Hematopoietic multipotent progenitor cell (in vitro differentiated cells): ENCODE measurements at regions not wholly inside any gene's neighbourhood (a gene's known extent, or its start where the extent isn't known, plus 50 kb on each side); places are given as distances from the start of the nearest gene placed in this dataset.

Source experiments
- DNase-seq, 3 donors: peaks; one replicate each; pipeline ENCODE4 v3.0.0-alpha.2; 2011 to 2015; ENCODE audit warnings: low read depth in 2 of 3, low spot score in 2 of 3

- no peak for DNase-seq
Observed at GRCh38 chr18:42258301-42258965, 303.4 kb downstream of the PIK3C3 start.

DNA sequence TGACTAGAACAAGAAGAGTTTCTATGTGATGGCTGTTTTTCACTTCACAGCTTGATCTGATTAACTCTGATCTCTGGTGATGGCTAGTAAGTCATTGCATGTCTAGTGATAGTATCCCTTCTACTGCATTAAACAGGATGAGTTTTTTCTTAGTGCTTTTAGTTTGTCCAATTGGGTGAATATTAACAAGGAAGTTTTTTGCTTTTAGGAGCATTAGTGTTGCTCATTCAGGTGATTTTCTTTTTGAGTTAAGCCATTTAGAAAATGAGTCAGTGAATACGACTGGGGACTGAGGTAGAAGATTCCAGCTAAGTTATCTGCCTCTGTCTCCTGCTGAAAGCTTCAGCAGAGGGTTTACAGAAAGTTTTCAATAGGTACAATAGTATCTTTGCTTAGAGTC lies 306.7 kb downstream of the PIK3C3 start:
- no peak for DNase-seq

DNA sequence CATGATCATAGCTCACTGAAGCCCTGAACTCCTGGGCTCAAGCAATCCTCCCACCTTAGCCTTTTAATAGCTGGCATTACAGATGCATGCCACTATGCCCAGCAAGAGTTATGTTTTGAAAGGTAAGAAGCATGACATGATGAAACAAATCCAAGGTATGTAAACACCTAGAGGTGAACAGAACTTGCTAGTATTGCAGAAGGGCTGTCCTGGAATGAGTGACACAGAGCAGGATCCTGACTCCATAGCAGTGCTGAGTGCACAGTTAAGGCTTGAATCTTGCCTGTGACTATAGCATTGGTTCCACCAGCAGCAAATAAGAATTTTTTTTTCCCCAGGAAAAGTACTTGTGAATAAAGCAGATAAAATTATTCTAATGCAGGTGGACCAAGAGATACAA lies 309.5 kb downstream of the PIK3C3 start:
- no peak for DNase-seq

GRCh38 chr18:42268186-42268725 lies 313.2 kb downstream of the PIK3C3 start:
- DNase-seq: no peak

GRCh38 chr18:42268798-42269197 lies 313.8 kb downstream of the PIK3C3 start:
- no peak for DNase-seq

DNA sequence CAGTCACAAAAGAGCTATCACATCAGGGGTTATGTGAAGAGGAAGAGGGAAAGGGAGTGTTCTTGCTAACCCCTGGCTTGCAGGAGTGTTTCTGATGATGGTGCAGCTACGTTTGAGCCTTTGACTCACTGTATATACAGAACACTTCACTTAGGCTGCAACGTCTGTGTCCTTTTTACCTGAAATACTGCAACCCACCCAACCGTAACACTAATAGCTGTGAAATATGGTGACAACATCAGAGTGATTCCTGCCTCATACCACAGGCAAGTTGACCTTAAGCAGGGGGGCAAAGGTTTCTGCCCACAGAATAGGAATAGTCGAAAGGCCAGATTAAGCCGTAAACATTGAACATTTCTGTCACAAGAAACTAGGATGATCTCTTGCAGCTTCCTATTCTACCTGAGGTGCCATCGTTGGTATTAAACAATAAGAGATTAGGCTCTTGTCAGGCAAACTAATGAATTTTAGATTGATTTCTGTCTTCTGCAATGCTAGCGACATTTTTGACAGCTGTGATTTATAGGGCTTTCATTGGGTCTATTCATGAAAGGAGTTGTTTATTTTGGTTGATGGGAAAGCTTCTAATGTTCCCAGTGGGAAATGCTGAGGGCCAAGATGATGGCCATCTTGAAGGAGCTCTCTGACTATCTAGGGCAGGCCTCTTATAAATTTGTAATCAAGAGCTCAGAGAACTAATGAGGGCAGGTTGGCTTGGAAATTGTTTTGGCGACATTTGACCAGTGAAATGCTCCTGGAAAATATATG lies 316.8 kb downstream of the PIK3C3 start:
- no peak for DNase-seq

DNA sequence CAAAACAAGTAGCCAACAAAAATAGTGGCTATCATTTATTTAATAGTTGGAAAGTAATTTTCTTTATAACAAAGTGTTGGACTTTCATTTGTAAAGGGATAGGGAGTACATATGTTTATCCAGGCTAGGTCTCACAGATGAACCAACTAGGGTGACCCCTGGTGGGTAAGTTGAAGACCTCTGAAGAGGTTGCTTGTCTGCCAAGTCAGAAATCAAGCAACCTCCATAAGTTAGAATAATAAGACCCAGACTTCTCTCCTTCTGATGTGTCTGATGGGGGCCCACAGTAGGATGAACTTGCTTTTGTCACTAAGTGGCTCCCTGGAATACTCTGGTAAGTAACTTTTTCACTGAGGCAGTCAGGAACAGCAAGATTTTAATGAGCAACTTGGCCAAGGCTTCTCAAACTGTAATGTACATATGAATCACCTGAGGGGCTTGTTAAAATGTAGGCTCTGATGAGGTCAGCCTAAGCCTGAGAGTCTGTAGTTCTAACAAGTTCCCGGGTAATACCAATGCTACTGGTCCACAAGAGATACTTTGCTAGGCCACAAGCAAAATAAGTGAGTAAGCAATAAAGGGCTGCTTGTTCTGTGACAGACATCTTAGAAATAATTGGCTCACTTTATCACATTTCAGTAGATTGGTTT lies 319.6 kb downstream of the PIK3C3 start:
- DNase-seq: peak in 2 of 3 donors; percentile 13 to 47

GRCh38 chr18:42275138-42275535 lies 320.1 kb downstream of the PIK3C3 start:
- no peak for DNase-seq

DNA sequence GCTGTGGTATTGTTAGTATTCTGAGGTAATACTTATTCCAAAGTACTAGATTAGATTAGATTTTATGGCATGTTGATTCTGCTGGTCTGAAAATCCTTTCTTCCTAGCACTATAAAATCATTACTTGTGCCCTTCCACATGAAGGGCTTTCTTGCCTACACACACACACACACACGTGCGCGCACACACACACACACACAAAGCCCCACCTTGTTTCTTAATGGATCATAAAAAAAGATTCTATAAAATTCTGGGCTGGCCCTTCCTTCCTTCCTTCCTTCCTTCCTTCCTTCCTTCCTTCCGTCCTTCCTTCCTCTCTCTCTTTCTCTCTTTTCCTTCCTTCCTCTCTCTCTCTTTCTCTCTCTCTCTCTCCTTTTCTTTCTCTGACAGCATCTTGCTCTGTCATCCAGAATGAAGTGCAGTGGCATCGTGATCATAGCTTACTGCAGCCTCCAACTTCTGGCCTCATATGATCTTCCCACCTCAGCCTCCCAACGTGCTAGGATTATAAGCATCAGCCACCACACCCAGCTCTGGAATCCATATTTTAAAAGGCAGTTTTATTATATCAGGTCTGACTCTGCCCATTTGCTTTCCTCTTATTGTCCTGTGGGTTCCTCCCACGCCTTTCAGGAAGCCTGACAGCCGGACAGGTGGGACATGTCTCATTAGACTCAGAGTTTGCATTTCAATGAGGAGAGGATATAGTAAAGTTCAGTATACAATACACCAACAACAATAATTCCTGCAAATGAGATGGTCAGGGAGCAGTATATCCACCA lies 321.1 kb downstream of the PIK3C3 start:
- DNase-seq: no peak

- DNase-seq: no peak
Observed at GRCh38 chr18:42281124-42281523, 326.1 kb downstream of the PIK3C3 start.

GRCh38 chr18:42281851-42282250 lies 326.8 kb downstream of the PIK3C3 start:
- no peak for DNase-seq

DNA sequence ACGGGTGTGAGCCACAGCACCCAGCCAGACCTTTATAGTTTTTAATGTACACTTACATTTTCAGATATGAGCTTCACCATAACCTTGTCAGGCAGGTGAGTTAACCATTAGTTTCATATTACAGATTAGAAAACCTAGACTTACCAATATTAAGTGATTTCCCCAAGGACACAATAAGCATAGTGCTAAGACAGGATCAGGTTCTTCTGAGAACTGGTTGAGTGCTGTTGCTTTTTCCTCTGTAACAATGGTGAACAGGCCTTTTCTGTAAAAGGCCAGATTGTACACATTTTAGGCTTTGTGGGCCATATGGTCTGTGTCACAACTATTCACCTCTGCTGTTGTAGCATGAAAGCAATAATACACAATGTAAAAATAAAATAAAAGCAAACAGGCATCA lies 332.0 kb downstream of the PIK3C3 start:
- DNase-seq: no peak

- no peak for DNase-seq
Observed at GRCh38 chr18:42288129-42288528, 333.1 kb downstream of the PIK3C3 start.

GRCh38 chr18:42289526-42289925 lies 334.5 kb downstream of the PIK3C3 start:
- DNase-seq: no peak

DNA sequence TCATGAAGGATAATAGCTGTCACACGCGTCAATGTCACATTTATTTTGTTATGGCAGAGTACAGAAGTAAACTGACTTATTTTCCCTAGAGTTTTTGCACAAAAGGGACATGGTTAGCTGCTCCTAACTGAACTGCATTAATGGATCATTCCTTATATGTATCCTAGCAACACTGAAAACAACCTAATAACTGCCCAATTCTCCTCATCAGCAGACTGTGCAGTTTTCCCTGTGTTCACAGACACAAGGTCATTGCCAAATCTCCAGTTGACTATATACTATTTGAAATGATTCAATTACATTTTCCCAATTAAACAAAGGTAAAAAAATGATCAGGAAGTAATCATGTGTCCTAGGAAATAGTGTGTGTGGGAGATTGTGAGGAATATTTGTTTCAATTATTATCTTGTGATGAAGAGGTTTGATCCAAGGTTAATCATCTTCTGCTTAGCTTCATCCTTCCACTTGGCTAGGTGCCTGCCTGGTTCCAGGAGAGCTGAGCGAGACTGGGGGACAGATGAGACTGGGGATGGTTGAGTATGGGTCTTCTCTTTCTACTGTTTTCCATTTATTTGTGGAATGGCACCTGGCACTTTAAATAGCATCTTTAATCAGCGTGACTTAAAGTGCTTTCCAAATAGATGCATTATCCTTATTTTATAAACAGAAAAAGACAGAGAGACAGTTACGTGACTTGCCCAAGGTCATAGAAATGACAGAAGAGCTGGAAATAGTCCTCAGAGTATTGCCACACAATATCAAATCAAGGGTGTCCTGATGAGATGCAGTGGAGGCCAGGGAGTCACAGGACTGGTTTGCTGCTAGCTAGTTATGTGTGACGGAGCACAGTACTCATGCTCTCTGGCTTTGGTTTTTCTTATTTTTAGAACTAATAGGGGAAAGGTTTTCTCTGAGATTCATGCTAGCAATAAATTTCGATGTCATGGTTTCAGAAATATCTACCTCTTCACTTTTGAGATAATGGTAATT lies 335.6 kb downstream of the PIK3C3 start:
- DNase-seq: no peak

DNA sequence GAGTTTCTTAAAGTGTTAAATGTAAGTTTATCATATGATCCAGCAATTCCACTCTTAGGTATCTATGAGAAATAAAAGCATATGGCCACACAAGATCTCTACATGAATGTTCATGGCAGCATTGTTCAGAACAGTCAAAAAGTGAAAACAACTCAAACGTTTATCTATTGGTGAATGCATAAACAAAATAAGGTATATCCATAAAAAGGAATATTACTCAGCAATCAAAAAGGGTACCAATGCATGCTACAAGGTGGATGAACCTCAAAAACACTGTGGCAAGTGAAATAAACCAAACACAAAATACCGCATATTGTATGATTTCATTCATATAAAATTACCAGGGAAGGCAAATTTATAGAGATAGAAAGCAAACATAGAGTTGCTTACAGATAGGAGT lies 337.6 kb downstream of the PIK3C3 start:
- no peak for DNase-seq

GRCh38 chr18:42296192-42296591 lies 341.2 kb downstream of the PIK3C3 start:
- DNase-seq: no peak

DNA sequence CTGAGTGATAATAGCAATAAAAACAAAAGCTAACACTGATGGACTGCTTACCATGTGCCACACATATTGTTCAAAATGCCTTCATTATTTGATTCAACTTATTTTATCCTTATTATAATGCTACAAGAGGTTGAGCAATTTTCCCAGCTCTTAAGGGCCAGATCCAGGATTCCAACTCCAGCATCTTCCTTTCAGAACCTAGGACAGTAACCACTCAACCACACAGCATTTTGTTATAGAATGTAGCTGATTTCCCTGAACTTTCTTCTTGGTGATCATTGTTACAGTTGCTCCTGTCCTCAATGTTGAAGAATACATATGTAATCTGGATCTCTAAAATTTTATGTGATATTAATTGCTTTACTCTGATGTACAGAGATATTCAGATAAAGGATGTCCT lies 341.7 kb downstream of the PIK3C3 start:
- DNase-seq: no peak

- DNase-seq: peak; percentile 2 to 71 (median 40)
Observed at GRCh38 chr18:42298759-42299675, 344.0 kb downstream of the PIK3C3 start.
